Mammary epithelial cell (primary cell): ENCODE measurements at regions not wholly inside any gene's neighbourhood (a gene's known extent, or its start where the extent isn't known, plus 50 kb on each side); places are given as distances from the start of the nearest gene placed in this dataset.

ENCODE experiments used
- CTCF ChIP-seq, 2 donors: IDR thresholded peaks in 1 of 2; conservative IDR thresholded peaks in 1 of 2; 2 replicates each; pipeline ENCODE4 v1.5.1; 2011 to 2012; ENCODE audit warnings: inconsistent platforms in 2 of 2, low read length in 2 of 2, mild to moderate bottlenecking in 2 of 2, control low read depth in 1 of 2, low read depth in 1 of 2; ENCODE audit not compliant: insufficient read depth in 1 of 2; ENCODE audit errors: extremely low read depth in 1 of 2
- EZH2 ChIP-seq: IDR thresholded peaks from 2 replicates; pipeline ENCODE4 v1.6.1; 2012; ENCODE audit warnings: low read length, inconsistent platforms, borderline replicate concordance

- TF ChIP-seq CTCF (conservative IDR thresholded peaks at IDR 0.05 in 1 of 2, IDR thresholded peaks at IDR 0.05 in 1 of 2; ENCODE audit: extremely low read depth in 1 of 2, insufficient read depth in 1 of 2, low read depth in 1 of 2, low read length in 2 of 2) (no peak), EZH2 (no peak)
Observed at GRCh38 chr12:105729181-105729771, 398.8 kb downstream of the C12orf75 start.
